ENCODE measurements at regions not wholly inside any gene's neighbourhood (a gene's known extent, or its start where the extent isn't known, plus 50 kb on each side); places are given as distances from the start of the nearest gene placed in this dataset.

GRCh38 chr2:9758741-9759140, 84.5 kb upstream of the TAF1B start:
- Histone ChIP-seq H3K4me1 (no peaks in the 10 kb centered on the region), H3K27ac (no peak overlapping the region), H3K9ac (ENCODE audit: low read depth in 2 of 2, low read length in 2 of 2) (peak overlapping the region in 1 of 2 donors; percentile 3), H3K36me3 (no peaks in the 10 kb centered on the region), H3K9me3 (no peaks in the 10 kb centered on the region), H3K4me3 (no peak overlapping the region), H3K27me3 (no peaks in the 10 kb centered on the region)
- no peak for DNase-seq
- intact Hi-C loops (cut with DNase I) = no loop called here
- TF ChIP-seq CTCF (IDR thresholded peaks at IDR 0.05) = no peak

GRCh38 chr2:9760069-9760901, 83.0 kb upstream of the TAF1B start:
- H3K27ac ChIP-seq = no peak overlapping the region
- intact Hi-C loops (cut with DNase I) = no loop called here
- TF ChIP-seq CTCF (IDR thresholded peaks at IDR 0.05) = no peak
- no peaks in the 10 kb centered on the region for H3K36me3 ChIP-seq
- no peak overlapping the region for H3K4me3 ChIP-seq
- DNase-seq = no peak
- H3K27me3 ChIP-seq = no peaks in the 10 kb centered on the region
- no peak overlapping the region for H3K9ac ChIP-seq (ENCODE audit: low read depth in 2 of 2, low read length in 2 of 2)
- no peaks in the 10 kb centered on the region for H3K9me3 ChIP-seq
- H3K4me1 ChIP-seq = no peaks in the 10 kb centered on the region

- no peak overlapping the region for H3K27ac ChIP-seq
- H3K27me3 ChIP-seq = no peaks in the 10 kb centered on the region
- H3K4me1 ChIP-seq = no peaks in the 10 kb centered on the region
- no peaks in the 10 kb centered on the region for H3K36me3 ChIP-seq
- no peaks in the 10 kb centered on the region for H3K9me3 ChIP-seq
- no peak overlapping the region for H3K9ac ChIP-seq (ENCODE audit: low read depth in 2 of 2, low read length in 2 of 2)
- no peak overlapping the region for H3K4me3 ChIP-seq
- no peak for TF ChIP-seq CTCF (IDR thresholded peaks at IDR 0.05)
- intact Hi-C loops (cut with DNase I) = no loop called here
- no peak for DNase-seq
Observed at GRCh38 chr2:9760902-9761228, 82.4 kb upstream of the TAF1B start.

- Histone ChIP-seq H3K4me1 (no peaks in the 10 kb centered on the region), H3K36me3 (no peaks in the 10 kb centered on the region), H3K4me3 (no peak overlapping the region), H3K9me3 (no peaks in the 10 kb centered on the region), H3K27me3 (no peaks in the 10 kb centered on the region), H3K9ac (ENCODE audit: low read depth in 2 of 2, low read length in 2 of 2) (no peak overlapping the region), H3K27ac (no peak overlapping the region)
- intact Hi-C loops (cut with DNase I) = no loop called here
- no peak for DNase-seq
- no peak for TF ChIP-seq CTCF (IDR thresholded peaks at IDR 0.05)
Observed at GRCh38 chr2:9761577-9761976, 81.7 kb upstream of the TAF1B start.

GRCh38 chr2:9762164-9762563, 81.1 kb upstream of the TAF1B start:
- intact Hi-C loops (cut with DNase I) = no loop called here
- Histone ChIP-seq H3K9me3 (no peaks in the 10 kb centered on the region), H3K4me1 (no peaks in the 10 kb centered on the region)

More at GRCh38 chr2:9762164-9762563, 81.1 kb upstream of the TAF1B start:
- no peaks in the 10 kb centered on the region for H3K36me3 ChIP-seq
- no peak for TF ChIP-seq CTCF (IDR thresholded peaks at IDR 0.05)
- H3K27me3 ChIP-seq = no peaks in the 10 kb centered on the region
- H3K9ac ChIP-seq (ENCODE audit: low read depth in 2 of 2, low read length in 2 of 2) = no peak overlapping the region
- DNase-seq = no peak
- no peak overlapping the region for H3K27ac ChIP-seq
- no peak overlapping the region for H3K4me3 ChIP-seq

Measured in colonic mucosa (tissue), 4 donors.